Tibial nerve (tissue), 4 donors: ENCODE measurements at regions not wholly inside any gene's neighbourhood (a gene's known extent, or its start where the extent isn't known, plus 50 kb on each side); places are given as distances from the start of the nearest gene placed in this dataset.
"Not testable (repeated sequence)": the region's sequence is repeated elsewhere in the genome, so short reads cannot be mapped to it uniquely, and the experiment has no call there.

Source experiments
- DNase-seq, 2 donors: peaks; one replicate each; pipeline ENCODE4 v3.0.0-alpha.2; 2019; ENCODE audit warnings: low spot score in 2 of 2
- H3K27ac ChIP-seq, 4 donors: fragments of 200-600 bp; sonication (generic) in 3 of 4; one replicate each; pipeline ENCODE4 v1.5.1; 2017 to 2019; ENCODE audit warnings: mild to moderate bottlenecking in 1 of 4
- H3K27me3 ChIP-seq, 2 donors: fragments of 200-600 bp; sonication (generic) in 1 of 2; one replicate each; pipeline versions ENCODE4 v1.5.1 to v1.6.0; 2017 to 2019
- H3K36me3 ChIP-seq, 3 donors: fragments of 200-600 bp; sonication (generic); one replicate each; pipeline ENCODE4 v1.5.1; 2018 to 2019
- H3K4me1 ChIP-seq, 4 donors: fragments of 200-600 bp; sonication (generic) in 3 of 4; one replicate each; pipeline ENCODE4 v1.5.1; 2017 to 2019
- H3K4me3 ChIP-seq, 4 donors: fragments of 200-600 bp; sonication (generic) in 3 of 4; one replicate each; pipeline ENCODE4 v1.5.1; 2017 to 2019; ENCODE audit warnings: mild to moderate bottlenecking in 1 of 4, moderate library complexity in 1 of 4
- H3K9me3 ChIP-seq, 4 donors: fragments of 200-600 bp; sonication (generic) in 3 of 4; one replicate each; pipeline ENCODE4 v1.5.1; 2017 to 2019
- WGBS, 2 donors: methylation state at CpG; one replicate each; pipeline ENCODE4 v1.1.5; 2018; 5-methylcytosine and 5-hydroxymethylcytosine counted together
- TF ChIP-seq, protein P1 (sequence below), 5 experiments: fragments of 200-600 bp in 3 of 5; fragments of 450-650 bp in 2 of 5; sonication (generic) in 3 of 5; IDR thresholded peaks; one replicate each; pipeline ENCODE4 v1.5.1; 2016 to 2019; ENCODE audit warnings: antibody characterized with exemption in 5 of 5, mild to moderate bottlenecking in 3 of 5, moderate library complexity in 2 of 5

DNA sequence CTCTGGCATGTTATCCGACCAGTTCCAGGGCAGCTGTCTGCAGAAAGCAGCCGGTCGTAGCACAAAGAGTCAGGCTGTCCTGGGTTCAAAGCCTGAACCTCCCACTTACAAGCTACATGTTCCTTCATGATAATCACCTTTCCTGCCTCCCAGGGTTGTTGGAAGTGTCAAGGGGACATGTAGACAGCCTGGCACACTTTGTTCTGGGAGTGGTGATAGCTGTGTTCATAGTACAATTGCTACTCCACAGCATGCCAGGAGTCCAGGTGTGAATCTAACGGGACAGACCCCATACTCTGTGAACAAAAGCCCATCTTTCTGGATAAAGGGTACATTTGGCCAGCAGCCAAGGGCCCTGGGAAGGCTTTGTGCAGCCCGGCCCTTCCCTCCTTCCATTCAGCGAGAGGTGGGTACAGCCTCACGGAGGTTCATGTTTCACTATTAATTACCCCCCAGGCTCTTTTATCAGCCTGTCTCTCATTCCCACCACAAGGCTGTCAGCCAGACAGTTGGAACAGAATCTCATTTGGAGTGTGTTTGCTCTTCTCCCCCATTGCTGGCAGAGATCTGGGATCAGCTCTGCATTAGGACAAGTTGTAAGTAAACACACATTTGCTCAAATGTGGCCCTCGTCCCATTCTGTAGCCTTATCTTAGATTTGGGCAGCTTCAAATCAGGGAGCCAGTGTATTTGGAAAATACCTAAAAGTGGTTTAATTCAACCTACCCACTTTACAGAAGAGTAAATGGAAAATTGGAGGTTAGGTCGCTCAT is 101.2 kb downstream of the PROP1 start:
- not testable (repeated sequence) for H3K4me1 ChIP-seq, H3K9me3 ChIP-seq, H3K36me3 ChIP-seq, DNase-seq, H3K27me3 ChIP-seq, H3K4me3 ChIP-seq, H3K27ac ChIP-seq
- WGBS, 2 donors, result 80 to 93% methylated on average over 2 of the region's 9 CpGs

DNA sequence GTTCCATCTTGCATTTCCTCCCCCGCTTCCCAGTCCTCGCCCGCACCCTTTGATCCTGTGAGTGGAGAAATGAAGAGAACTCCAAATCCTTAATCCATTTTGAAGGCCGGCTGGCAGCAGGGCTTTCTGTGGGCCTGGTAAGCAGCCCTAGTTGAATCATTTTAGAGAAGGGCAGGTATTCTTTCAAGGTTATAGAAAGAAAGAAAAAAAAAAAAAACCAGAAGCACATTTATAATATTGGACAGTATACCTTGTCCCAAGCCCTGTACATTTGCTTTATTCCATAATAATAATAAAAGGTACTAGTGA is 103.7 kb downstream of the PROP1 start:
- 96 to 97% methylated on average over 4 of the region's 4 CpGs for WGBS, 2 donors
- H3K36me3 ChIP-seq, H3K27me3 ChIP-seq, DNase-seq, H3K4me3 ChIP-seq, H3K9me3 ChIP-seq, H3K4me1 ChIP-seq, H3K27ac ChIP-seq: not testable (repeated sequence)

DNA sequence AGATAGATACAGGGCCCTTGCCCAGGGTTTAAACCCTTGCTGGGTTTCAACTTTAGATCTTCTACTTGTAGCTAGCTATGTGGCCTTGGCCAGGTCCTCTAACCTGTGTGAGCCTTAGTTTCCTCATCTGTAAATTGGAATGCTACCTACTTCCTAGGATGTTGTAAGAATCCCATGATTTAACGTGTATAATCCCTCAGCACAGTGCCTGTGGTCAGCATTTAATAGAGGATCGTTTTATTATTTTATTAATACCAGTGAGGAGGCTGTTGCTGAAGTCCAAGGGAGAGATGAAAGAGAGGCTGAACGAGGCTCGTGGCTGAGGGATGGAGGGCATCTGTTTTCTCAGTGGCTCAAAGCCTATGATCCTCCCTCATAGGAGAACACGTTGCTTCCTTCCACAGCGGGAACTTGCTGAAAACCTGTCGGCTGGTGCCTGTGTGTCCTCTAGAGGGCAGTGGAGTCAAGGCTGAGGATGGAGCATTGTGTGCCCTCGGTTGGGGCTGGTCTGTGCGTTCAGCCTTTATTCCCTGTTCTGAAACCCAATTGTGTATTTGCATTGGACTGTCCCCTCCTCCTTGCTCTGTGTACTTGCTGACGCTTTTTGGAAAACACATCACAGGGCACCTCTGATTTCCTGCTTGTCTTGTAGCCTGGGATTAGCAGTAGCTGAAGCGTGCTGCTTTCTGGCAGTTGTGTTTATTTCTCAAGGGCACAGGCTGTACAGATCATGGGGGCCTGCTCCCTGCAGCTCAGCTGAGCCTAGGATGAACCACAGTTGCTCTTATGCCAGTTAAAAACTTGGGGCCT is 104.3 kb downstream of the PROP1 start:
- not testable (repeated sequence) for H3K4me1 ChIP-seq, H3K27me3 ChIP-seq, DNase-seq, H3K9me3 ChIP-seq, H3K36me3 ChIP-seq, H3K4me3 ChIP-seq, H3K27ac ChIP-seq
- 16% methylated on average over 4 to 5 of the region's 11 CpGs for WGBS, 2 donors
- TF ChIP-seq, protein P1, sequence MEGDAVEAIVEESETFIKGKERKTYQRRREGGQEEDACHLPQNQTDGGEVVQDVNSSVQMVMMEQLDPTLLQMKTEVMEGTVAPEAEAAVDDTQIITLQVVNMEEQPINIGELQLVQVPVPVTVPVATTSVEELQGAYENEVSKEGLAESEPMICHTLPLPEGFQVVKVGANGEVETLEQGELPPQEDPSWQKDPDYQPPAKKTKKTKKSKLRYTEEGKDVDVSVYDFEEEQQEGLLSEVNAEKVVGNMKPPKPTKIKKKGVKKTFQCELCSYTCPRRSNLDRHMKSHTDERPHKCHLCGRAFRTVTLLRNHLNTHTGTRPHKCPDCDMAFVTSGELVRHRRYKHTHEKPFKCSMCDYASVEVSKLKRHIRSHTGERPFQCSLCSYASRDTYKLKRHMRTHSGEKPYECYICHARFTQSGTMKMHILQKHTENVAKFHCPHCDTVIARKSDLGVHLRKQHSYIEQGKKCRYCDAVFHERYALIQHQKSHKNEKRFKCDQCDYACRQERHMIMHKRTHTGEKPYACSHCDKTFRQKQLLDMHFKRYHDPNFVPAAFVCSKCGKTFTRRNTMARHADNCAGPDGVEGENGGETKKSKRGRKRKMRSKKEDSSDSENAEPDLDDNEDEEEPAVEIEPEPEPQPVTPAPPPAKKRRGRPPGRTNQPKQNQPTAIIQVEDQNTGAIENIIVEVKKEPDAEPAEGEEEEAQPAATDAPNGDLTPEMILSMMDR (IDR thresholded peaks at IDR 0.05), result peak in 3 of 5 experiments; percentile 18 to 39 (median 29)

DNA sequence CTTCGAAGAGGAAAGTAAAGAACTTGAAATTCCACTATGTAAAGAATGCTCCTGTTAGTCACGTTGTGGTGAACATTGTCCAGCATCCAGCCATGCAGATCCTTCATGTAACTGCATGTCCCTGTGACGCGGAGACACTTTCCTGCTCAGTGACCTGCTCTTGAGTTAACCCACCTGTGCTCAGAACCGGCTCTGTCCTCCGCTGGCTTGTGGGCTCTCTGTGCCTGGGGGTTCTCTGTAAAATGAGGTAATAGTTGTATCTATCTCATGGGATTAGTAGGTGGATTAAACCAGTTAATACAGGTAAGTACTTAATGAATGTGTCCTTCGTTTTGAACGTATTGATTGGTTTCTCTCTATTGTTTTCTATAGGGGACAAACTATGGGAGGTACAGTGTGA is 100.6 kb upstream of the FAM153A start:
- not testable (repeated sequence) for H3K9me3 ChIP-seq
- WGBS, 2 donors, result 89 to 91% methylated on average over 8 of the region's 8 CpGs

DNA sequence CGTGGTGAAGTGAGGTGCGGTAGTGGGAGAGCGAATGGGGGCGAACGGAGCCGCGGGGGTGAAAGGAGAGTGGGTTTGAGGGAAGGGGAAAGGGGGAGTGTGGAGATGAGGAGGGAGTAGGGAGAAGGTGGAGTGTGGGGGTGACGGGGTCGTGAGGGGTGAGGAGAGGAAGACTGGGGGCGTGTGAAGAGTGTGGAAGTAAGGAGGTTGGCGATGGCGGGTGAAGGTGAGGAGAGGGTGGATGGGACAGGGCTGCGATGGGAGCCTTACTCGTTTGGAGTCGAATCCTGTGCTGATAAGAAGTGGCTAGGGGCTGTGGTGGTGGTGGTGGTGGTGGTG is 93.2 kb upstream of the FAM153A start:
- H3K9me3 ChIP-seq, H3K27me3 ChIP-seq, H3K27ac ChIP-seq, H3K36me3 ChIP-seq, H3K4me1 ChIP-seq, DNase-seq: not testable (repeated sequence)
- 0% methylated on average over 6 to 8 of the region's 15 CpGs for WGBS, 2 donors
- H3K4me3 ChIP-seq, result peak overlapping the region in 1 of 4 donors; percentile 55

More for the DNA sequence above, 100.6 kb upstream of the FAM153A start:
- H3K36me3 ChIP-seq, result peaks cover 0 to 11% (median 0%) of the 10 kb centered on the region in 3 donors
- H3K27me3 ChIP-seq, H3K4me1 ChIP-seq, H3K4me3 ChIP-seq, DNase-seq, H3K27ac ChIP-seq: not testable (repeated sequence)

DNA sequence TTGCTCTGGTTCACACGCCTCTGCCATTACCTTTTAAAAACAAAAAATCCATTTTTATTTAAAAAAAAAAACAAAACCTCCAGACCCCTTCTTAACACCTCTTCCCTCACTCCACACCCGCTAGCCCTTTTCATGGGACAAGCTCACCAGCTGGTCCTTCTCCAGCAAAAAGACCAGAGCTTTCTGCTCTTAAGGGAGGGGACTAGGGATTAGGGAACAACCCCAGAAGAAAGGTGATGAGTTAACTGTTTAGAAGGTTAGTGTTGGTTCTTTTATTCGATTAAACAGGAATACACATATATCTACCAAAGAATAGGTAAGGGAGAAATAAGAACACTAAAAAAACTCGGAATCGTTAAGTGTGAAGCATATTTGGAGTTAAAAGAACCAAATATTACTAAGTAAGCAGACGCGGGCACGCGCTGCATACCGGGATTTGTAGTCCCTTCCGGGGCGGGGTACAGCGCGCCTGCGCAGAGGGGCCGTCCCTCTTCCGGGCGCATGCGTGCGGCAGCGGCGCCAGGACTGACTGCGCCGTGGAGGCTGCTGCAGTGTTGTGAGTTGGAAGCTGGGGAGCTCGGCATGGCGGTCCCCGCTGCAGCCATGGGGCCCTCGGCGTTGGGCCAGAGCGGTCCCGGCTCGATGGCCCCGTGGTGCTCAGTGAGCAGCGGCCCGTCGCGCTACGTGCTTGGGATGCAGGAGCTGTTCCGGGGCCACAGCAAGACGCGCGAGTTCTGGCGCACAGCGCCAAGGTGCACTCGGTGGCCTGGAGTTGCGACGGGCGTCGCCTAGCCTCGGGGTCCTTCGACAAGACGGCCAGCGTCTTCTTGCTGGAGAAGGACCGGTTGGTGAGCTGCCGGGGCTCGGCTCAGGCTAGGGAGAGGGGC is 92.6 kb upstream of the FAM153A start:
- peak overlapping the region in 2 of 4 donors; percentile 27 to 55 for H3K4me3 ChIP-seq
- H3K4me1 ChIP-seq, DNase-seq, H3K9me3 ChIP-seq, H3K27ac ChIP-seq, H3K36me3 ChIP-seq, H3K27me3 ChIP-seq: not testable (repeated sequence)
- WGBS, 2 donors, result 0% methylated on average over 2 to 3 of the region's 56 CpGs

DNA sequence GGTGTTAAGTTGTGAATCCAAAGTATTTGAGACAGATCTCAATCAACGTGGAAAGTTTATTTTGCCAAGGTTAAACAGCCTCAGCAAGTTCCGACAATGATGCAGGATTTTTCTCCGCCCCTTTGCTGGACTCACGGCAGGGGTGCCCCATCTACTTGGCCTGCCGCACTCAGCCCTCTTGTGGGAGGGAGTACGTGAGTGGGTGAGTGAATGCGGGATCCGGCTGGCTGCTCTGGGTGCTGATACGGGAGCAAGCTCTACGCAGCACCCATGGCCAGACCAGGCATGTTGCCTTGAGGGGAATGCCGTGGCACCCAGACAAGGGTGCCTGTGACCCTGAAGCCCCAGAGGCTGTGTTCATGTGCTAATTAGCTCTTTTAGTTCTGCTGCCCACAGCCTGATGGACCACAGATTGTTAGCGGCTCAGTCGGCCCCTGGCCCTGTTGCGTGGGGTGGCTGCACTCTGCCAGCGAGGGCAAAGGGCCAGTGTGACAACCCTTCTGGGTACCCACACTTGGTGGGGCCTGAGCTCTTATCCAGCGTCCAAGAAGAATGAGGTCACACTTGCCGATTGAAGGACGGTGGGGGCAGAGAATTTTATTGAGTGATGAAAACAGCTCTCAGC is 81.2 kb upstream of the FAM153A start:
- H3K27ac ChIP-seq, H3K36me3 ChIP-seq, H3K27me3 ChIP-seq, DNase-seq, H3K4me3 ChIP-seq, H3K4me1 ChIP-seq, H3K9me3 ChIP-seq: not testable (repeated sequence)
- no CpG with 5 or more reads among the region's 18 CpGs for WGBS, 2 donors

DNA sequence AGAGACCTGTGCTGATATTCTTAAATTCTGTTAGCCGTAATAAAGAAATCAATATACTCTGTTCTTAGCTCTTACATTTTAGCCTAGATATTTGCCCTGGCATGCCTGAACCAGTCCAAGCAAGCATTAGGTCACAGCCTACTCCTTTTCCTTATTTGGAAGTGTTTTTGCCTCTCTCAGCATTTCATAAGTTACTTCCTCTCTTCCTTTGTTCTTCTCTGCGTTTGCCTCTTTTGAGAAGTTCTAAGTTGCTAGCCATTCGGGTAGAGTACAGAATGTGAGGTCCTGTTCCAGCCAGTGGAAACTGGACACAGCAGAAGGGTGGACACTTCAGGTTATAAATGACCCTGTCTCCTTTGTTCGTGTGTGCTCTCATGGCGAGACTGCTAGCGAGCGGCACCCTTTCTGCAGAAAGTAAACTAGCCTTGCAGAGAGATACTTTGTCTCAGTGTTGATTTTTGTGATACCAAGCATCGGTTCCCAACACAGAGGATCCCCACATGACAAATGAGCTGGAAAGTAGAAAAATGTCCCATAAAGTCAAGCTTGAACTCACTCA is 75.0 kb upstream of the FAM153A start:
- H3K36me3 ChIP-seq, H3K27ac ChIP-seq, H3K27me3 ChIP-seq, DNase-seq, H3K4me1 ChIP-seq, H3K4me3 ChIP-seq, H3K9me3 ChIP-seq: not testable (repeated sequence)
- WGBS, 2 donors, result 53 to 60% methylated on average over 7 of the region's 8 CpGs

DNA sequence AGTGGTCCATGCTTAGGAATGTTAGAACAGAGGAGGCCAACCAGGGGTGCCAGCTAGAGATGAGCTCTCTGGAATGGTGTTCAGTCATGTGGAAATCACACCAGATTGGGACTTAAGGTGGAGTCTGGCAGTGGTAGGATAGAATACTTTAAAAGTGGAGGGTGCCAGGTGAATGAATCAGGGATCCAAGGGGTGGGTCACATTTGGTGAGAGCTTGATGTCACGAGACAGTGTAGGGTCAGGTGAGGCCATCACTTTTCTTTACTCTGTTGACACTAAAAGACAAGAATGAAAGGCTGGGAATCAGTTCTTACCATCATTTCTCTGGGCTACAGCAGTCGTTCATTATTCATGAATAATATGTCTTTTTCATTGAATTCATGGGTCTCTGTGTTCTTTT is 73.8 kb upstream of the FAM153A start:
- not testable (repeated sequence) for H3K9me3 ChIP-seq, H3K4me1 ChIP-seq, H3K27ac ChIP-seq, DNase-seq, H3K4me3 ChIP-seq, H3K27me3 ChIP-seq, H3K36me3 ChIP-seq
- WGBS, 2 donors, result 43 to 90% methylated on average over 1 to 2 of the region's 2 CpGs

DNA sequence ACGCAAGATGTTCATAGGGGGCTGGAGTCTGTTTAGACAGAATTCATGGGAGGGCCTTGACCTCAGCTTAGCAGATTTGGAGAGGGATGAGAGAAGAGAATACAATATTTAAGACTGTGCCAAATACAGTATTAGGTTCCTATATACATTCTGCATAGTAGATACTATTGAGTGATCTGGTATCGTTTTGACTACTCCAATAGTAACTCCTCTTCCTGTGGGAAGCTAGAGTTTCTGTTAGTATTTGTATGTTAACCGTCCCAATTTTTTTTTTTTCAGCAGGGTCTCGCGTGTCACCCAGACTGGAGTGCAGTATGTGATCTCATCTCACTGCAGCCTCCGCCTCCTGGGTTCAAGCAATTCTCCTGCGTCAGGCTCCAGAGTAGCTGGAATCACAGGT is 65.2 kb upstream of the FAM153A start:
- 67 to 74% methylated on average over 6 of the region's 7 CpGs for WGBS, 2 donors
- not testable (repeated sequence) for H3K36me3 ChIP-seq, H3K4me3 ChIP-seq, H3K27ac ChIP-seq, DNase-seq, H3K4me1 ChIP-seq, H3K27me3 ChIP-seq, H3K9me3 ChIP-seq

DNA sequence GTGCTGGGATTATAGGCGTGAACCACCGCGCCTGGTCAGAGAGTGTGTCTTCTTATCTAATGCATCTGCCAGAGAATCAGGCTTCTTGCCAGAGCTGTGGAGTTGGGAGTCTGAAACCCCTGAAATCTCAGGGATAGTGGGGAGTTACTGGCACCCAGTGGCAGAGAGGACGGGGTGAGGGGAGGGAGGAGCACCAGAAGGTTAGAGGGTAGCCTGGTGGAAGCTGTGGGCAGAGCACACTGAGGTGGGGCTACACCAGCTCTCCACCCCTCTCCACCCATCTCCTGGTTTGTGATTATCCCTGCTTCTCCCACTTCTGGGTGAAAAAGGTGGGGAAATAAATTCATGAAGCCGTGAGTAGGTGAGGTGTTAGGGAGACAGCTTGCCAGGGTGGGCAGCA is 63.9 kb upstream of the FAM153A start:
- not testable (repeated sequence) for H3K4me1 ChIP-seq, H3K9me3 ChIP-seq, H3K27me3 ChIP-seq, H3K27ac ChIP-seq, H3K4me3 ChIP-seq, DNase-seq, H3K36me3 ChIP-seq
- 34 to 39% methylated on average over 2 of the region's 5 CpGs for WGBS, 2 donors

DNA sequence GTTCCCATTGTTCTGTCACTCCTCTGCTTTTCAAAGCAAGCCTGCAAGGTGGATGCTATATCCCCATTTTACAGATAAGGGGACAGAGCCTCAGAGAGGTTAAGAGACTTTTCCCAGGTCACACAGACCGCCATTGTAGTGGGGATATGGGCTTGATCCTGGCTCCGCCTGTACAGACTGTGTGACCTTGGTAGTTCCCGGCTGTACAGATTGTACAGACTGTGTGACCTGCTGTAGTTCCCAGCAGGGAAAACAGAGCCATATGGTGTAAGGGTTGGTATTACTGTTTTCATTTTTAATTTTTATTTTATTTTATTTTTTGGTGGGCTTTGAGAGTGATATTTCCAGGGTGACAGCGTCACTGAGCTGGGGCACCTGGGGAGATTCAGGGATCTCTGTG is 63.2 kb upstream of the FAM153A start:
- DNase-seq, H3K27ac ChIP-seq, H3K9me3 ChIP-seq, H3K27me3 ChIP-seq, H3K4me1 ChIP-seq, H3K36me3 ChIP-seq, H3K4me3 ChIP-seq: not testable (repeated sequence)
- 86 to 88% methylated on average over 1 of the region's 4 CpGs for WGBS, 2 donors
